ENCODE measurements at regions not wholly inside any gene's neighbourhood (a gene's known extent, or its start where the extent isn't known, plus 50 kb on each side); places are given as distances from the start of the nearest gene placed in this dataset.

DNA sequence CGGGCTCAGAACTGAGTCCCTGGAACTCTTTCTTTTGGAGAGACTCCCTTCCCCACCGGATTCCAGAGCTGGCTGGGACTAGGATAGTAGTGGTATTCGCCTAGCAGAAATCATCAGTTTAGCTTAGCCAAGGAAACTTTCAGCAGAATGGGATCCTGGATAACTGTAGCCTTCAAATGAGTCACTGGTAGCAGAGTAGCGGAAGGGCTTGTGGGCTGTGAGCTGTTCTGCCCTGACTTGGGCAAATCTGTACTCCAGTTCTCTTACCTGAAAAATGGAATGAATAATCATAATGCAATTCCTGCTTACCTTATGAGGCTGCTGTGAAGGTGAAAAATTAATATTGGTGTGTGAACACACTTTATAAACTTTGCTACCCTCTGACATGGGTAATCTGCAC, 244.3 kb upstream of the CHD6 start:
- TF ChIP-seq, protein P1, sequence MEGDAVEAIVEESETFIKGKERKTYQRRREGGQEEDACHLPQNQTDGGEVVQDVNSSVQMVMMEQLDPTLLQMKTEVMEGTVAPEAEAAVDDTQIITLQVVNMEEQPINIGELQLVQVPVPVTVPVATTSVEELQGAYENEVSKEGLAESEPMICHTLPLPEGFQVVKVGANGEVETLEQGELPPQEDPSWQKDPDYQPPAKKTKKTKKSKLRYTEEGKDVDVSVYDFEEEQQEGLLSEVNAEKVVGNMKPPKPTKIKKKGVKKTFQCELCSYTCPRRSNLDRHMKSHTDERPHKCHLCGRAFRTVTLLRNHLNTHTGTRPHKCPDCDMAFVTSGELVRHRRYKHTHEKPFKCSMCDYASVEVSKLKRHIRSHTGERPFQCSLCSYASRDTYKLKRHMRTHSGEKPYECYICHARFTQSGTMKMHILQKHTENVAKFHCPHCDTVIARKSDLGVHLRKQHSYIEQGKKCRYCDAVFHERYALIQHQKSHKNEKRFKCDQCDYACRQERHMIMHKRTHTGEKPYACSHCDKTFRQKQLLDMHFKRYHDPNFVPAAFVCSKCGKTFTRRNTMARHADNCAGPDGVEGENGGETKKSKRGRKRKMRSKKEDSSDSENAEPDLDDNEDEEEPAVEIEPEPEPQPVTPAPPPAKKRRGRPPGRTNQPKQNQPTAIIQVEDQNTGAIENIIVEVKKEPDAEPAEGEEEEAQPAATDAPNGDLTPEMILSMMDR (IDR thresholded peaks at IDR 0.05), result no peak

DNA sequence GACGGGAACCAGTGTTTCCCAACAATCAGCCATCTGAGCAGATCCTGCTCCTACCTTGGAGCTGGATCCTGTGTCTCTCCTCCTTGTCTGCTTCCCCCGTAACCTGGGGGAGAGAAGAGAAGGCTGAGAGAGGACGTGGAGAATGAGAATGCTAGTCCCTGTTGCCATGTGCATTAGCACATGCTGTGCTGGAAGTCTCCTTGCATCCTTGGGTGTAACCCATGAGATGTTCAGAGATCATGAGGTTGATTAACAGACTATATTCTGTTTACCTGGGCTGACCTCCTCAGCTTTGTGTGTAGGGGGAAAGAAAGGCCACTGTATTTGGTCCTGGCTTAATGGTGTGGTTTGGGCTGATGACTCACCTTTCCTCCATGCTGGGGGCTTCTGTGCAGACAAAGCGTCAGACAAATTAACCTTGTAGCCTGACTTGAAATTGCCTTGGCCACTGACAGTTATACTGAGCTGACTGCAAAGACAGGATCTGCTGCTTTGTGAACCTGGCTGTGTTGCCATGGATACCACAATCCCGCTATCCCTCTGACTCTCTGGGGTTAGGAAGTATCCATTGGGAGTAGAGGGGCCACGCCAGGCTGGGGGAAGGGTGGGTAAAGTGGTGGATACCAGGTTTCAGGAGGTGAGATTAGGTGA, 243.7 kb upstream of the CHD6 start:
- TF ChIP-seq, protein P1 (IDR thresholded peaks at IDR 0.05), result no peak

DNA sequence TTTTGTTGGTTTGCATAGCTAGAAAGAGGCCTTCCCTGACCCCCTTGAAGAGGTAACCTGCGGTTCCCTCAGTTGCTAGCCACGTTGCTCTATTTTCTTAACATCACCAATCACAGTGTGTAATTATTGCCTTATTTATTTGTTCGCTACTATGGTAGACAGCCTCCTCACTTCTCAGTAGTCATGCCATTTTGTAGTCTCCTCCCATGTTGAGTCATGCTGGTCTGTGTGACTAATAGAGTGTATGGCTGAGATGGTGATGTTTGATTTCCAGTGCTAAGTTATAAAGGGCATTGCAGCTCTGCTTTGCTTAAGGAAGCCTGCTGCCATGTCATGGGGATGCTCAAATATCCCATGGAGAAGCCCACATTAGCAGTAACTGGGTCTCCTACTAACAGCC, 236.6 kb upstream of the CHD6 start:
- TF ChIP-seq, protein P1 (IDR thresholded peaks at IDR 0.05), result no peak

DNA sequence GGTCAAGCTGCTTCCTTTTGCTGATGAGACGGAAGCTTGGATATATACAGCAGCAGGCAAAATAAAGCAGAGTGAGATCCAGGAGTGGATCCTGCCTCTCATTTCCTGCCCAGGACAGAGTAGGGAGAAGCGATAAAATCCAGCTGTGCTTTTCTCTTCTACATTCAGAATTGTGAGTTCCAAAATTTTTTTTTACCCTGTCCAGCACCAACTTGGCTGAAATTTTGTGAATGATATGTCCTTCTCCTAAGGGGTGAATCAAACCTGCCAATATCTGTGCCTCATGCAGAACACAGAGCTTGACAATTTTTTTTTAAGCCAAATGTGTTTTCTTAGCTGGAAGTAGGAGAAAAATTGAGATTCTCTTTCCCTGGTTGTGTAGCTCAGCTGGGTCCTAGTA, 235.6 kb upstream of the CHD6 start:
- TF ChIP-seq, protein P1 (IDR thresholded peaks at IDR 0.05), result no peak

DNA sequence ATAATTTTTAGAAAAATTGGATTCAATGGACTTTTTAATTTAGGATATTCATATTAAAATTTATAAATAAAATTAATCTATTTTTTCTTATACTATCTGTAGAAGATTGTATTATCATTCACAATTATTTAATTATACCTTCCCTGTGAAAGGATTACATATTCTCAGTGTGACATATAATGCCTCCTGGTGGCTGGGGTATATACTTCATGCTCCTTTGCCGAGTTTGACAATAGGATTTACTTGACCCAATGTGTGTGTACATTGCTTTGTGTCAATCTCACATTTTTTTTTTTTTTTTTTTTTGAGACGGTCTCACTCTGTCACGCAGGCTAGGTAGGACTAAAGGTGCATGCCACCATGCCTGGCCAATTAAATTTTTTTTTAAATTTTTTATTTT, 230.0 kb upstream of the CHD6 start:
- TF ChIP-seq, protein P1 (IDR thresholded peaks at IDR 0.05), result peak; percentile 47

DNA sequence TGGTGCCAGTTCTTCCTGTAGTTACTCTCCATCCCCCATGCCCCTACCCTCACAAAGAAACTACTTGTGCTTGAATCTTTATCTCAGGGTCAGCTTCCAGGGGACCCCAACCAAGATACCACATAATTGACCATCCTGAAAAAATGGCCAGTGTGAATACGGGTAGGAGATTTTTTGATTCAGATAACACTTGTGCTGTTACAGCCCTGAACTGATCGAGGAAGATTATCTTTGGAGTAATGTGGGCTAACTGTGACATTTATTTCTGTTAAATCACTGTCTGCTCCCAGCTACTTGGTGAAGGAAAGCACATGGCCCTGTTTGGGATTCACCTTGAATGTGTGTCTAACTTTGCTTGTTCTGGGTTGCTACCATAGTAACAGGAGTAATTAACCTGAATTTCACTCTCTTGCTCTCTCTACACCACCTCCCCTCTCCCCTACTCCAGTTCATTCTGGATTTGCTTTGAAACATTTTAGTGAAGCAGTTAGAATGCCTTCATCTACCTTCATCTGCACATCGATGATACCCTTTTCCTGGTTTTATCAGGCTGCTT, 219.6 kb upstream of the CHD6 start:
- TF ChIP-seq, protein P1 (IDR thresholded peaks at IDR 0.05), result no peak

DNA sequence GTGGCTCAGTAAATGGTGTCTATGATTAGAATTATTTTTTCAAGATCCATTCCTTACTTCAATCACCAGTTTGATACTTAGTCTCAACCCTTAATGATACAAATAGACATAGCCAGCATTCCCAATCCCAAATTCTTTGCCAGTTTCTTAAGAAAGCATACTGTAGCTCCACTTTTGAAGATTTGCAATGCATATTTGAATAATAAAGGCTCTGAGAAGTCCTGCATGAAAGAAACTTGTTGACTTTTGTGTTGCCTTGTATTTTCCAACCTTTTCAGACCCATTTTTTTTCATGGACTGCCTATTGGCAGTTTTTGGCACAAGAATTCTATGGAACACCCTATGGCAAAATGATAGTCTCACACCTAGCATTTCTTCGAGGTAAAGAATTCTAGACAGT, 215.6 kb upstream of the CHD6 start:
- TF ChIP-seq, protein P1 (IDR thresholded peaks at IDR 0.05), result no peak

DNA sequence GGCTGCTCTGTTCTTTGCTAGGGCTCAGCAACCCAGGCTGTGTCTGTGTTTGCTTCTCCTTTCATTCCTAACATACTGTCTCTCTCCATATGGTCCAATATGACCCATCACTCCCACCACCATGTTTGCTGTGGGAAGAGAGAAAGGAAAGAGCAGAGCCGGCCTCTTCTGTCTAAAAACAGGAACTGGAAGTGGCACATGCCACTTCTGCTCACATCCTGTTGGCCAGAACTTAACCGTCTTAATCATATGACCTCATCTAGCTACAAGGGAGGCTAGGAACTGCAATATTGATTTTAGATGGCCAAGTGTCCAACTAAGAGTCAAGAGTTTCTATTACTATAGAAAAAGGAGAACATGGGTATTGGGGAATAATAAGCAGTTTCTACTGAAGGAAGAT, 212.5 kb upstream of the CHD6 start:
- TF ChIP-seq, protein P1 (IDR thresholded peaks at IDR 0.05), result no peak

All from LNCAP (cell line).